Peyer's patch (tissue), 4 donors: ENCODE measurements at regions not wholly inside any gene's neighbourhood (a gene's known extent, or its start where the extent isn't known, plus 50 kb on each side); places are given as distances from the start of the nearest gene placed in this dataset.

Source experiments
- DNase-seq, 3 donors: peaks; one replicate each; pipeline ENCODE4 v3.0.0-alpha.2; 2017 to 2019
- H3K27ac ChIP-seq, 4 donors: fragments of 200-600 bp; sonication (generic); one replicate each; pipeline ENCODE4 v1.5.1; 2016 to 2019
- H3K27me3 ChIP-seq, 2 donors: fragments of 200-600 bp; sonication (generic); one replicate each; pipeline ENCODE4 v1.5.1; 2019
- H3K36me3 ChIP-seq, 3 donors: fragments of 200-600 bp; sonication (generic); one replicate each; pipeline ENCODE4 v1.5.1; 2016 to 2019
- H3K4me1 ChIP-seq, 4 donors: fragments of 200-600 bp; sonication (generic); one replicate each; pipeline ENCODE4 v1.5.1; 2016 to 2019
- H3K4me3 ChIP-seq, 4 donors: fragments of 200-600 bp; sonication (generic); 1 replicate in 3 of 4; 2 replicates in 1 of 4; pipeline ENCODE4 v1.5.1; 2016 to 2019; ENCODE audit warnings: mild to moderate bottlenecking in 1 of 4
- H3K9me3 ChIP-seq, 4 donors: fragments of 200-600 bp; sonication (generic); one replicate each; pipeline ENCODE4 v1.5.1; 2016 to 2019; ENCODE audit warnings: mild to moderate bottlenecking in 1 of 4
- CTCF ChIP-seq, 6 experiments: fragments of 450-650 bp in 4 of 6; fragments of 200-600 bp in 2 of 6; sonication (generic) in 1 of 6; IDR thresholded peaks; one replicate each; pipeline ENCODE4 v1.5.1; 2017 to 2019; ENCODE audit warnings: antibody characterized with exemption in 6 of 6, mild to moderate bottlenecking in 3 of 6, moderate library complexity in 1 of 6
- POLR2A ChIP-seq, 2 donors: fragments of 450-650 bp; IDR thresholded peaks; one replicate each; pipeline ENCODE4 v1.5.1; 2017; ENCODE audit warnings: antibody characterized with exemption in 2 of 2, mild to moderate bottlenecking in 2 of 2, moderate library complexity in 2 of 2

DNA sequence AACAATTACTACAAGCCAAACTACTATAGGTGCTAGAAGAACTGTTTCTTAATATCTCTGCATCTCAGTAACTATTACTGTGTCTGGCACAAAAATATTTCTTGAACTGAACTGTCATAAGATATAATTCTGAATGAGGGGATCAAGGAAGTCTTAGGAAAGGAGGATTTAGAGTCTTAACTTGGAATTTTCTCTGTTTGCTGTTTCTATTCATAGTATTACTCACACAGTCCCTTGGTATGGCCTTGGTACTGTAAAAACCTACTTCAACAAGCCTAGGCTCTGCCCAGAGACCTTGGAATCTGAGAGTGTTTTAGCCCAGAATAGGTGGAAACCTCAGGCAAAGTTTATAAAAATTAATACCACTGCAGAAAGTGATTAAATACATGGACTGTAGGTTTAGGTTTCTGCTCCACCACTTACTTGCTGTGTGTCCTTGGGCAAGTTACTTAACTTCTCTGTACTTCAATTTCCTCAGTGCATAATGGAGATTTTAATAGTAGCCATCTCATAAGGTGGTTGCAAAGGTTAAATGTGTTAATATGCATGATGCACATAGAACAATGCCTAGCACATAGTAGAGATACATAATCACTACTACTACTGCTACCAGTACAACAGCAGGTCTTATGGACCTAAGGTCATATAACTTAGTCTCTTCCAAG is 87.4 kb upstream of the NFIA start:
- no peaks in the 10 kb centered on the region for H3K9me3 ChIP-seq
- no peak for DNase-seq
- no peak overlapping the region for H3K4me3 ChIP-seq
- H3K27ac ChIP-seq = no peak overlapping the region
- H3K36me3 ChIP-seq = no peaks in the 10 kb centered on the region
- no peak for TF ChIP-seq CTCF (IDR thresholded peaks at IDR 0.05)
- no peak for TF ChIP-seq POLR2A (IDR thresholded peaks at IDR 0.05)
- no peaks in the 10 kb centered on the region for H3K27me3 ChIP-seq
- no peaks in the 10 kb centered on the region for H3K4me1 ChIP-seq

DNA sequence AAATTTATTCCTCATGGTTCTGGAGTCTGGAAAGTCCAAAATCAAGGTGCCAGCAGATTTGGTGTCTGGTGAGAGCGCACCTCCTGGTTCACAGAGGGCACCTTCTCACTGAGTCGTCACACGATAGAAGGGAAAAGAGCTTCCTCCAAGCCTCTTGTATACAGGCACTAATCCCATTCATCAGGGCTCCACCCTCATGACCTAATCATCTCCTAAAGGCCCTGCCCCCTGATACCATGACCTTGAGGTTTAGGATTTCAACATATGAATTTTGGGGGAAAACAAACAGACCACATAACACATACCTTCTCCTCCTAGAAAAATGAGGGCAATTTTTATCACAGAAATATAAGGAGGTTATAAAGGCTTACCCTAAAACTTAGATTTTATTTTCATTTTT is 88.0 kb upstream of the NFIA start:
- H3K27me3 ChIP-seq = no peaks in the 10 kb centered on the region
- no peak for TF ChIP-seq POLR2A (IDR thresholded peaks at IDR 0.05)
- TF ChIP-seq CTCF (IDR thresholded peaks at IDR 0.05) = no peak
- no peak for DNase-seq
- H3K4me3 ChIP-seq = no peak overlapping the region
- no peak overlapping the region for H3K27ac ChIP-seq
- no peaks in the 10 kb centered on the region for H3K9me3 ChIP-seq
- no peaks in the 10 kb centered on the region for H3K36me3 ChIP-seq
- no peaks in the 10 kb centered on the region for H3K4me1 ChIP-seq

- H3K27me3 ChIP-seq = no peaks in the 10 kb centered on the region
- no peak for DNase-seq
- H3K27ac ChIP-seq = no peak overlapping the region
- H3K4me3 ChIP-seq = no peak overlapping the region
- H3K4me1 ChIP-seq = no peaks in the 10 kb centered on the region
- no peaks in the 10 kb centered on the region for H3K9me3 ChIP-seq
- no peak for TF ChIP-seq POLR2A (IDR thresholded peaks at IDR 0.05)
- TF ChIP-seq CTCF (IDR thresholded peaks at IDR 0.05) = no peak
- no peaks in the 10 kb centered on the region for H3K36me3 ChIP-seq
Observed at GRCh38 chr1:60992165-60992564, 90.2 kb upstream of the NFIA start.

GRCh38 chr1:60990714-60991090 is 91.7 kb upstream of the NFIA start:
- H3K27ac ChIP-seq = no peak overlapping the region
- H3K4me1 ChIP-seq = no peaks in the 10 kb centered on the region
- no peak for TF ChIP-seq POLR2A (IDR thresholded peaks at IDR 0.05)
- TF ChIP-seq CTCF (IDR thresholded peaks at IDR 0.05) = no peak
- no peaks in the 10 kb centered on the region for H3K9me3 ChIP-seq
- H3K4me3 ChIP-seq = no peak overlapping the region
- no peak for DNase-seq
- no peaks in the 10 kb centered on the region for H3K36me3 ChIP-seq
- H3K27me3 ChIP-seq = no peaks in the 10 kb centered on the region

DNA sequence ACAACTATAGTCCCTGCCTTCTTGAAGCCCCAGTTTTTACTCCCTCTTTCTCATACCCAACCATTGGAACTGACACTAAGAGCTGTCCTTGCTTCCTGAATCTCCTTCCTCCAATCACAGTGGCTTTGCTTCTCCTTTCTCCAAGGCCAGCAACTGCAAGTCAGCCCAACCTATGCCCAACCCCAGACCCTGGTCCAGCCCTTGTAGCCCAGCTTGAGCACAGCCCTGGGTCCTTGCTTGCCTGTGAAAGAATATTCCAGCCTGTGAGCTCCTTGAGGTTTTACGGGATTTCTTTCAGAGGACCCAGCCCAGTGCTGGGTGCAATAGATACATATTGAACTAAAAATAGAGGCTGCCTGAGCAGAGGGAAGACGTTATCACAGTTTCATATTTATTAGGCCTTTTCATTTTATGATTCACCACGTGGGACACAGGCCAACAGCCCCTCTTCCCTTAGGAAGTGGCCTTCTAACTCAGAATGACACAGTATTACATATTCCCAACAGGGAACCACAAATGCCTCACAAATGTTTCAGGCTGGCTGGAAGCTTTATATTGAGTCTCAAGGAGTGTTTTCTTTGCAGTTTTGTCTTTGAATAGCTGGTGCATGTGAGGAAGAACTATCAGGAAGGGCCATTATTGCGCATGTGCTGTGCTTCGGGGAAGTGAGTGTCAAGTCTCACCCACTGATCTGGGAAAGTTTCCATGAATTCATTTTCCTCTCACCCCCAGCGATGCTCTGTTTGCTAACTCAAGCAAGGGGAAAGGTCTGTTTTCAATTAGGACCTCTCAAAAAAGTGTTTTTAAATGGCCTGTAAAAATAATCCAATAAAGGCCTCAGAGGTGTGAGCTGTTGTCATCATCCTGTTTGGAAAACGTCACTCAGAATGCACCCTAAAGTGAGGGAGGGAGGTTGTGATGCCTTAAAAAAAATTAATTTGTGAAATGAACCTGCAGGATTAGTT is 92.3 kb upstream of the NFIA start:
- Histone ChIP-seq H3K4me3 (no peak overlapping the region), H3K36me3 (no peaks in the 10 kb centered on the region), H3K27ac (no peak overlapping the region), H3K9me3 (no peaks in the 10 kb centered on the region), H3K27me3 (no peaks in the 10 kb centered on the region), H3K4me1 (no peaks in the 10 kb centered on the region)
- DNase-seq = no peak
- TF ChIP-seq POLR2A (IDR thresholded peaks at IDR 0.05) (no peak), CTCF (IDR thresholded peaks at IDR 0.05) (no peak)
